ENCODE measurements at regions not wholly inside any gene's neighbourhood (a gene's known extent, or its start where the extent isn't known, plus 50 kb on each side); places are given as distances from the start of the nearest gene placed in this dataset.
"Not testable (repeated sequence)": the region's sequence is repeated elsewhere in the genome, so short reads cannot be mapped to it uniquely, and the experiment has no call there.

DNA sequence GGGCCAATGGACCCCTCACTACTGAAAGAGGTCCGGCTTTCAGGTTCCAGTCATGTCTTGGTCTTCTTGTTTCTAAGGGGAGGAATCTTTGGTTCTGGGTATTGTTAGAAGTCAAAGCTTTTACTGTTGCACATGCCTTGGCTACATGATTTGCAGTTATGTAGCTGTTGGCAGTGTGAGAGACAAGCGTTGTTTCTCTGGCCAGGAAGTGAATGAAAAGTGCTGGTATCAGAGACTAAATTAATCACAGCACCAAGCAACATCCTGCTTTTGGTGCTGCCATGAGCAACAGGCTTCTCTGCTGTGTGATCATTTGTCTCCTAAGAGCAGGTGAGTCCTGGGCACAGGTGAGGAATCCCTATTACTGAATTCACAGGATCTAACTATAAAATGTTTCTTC lies 100.1 kb upstream of the PRSS3 start:
- DNase-seq (ENCODE audit: low read depth) = no peak

DNA sequence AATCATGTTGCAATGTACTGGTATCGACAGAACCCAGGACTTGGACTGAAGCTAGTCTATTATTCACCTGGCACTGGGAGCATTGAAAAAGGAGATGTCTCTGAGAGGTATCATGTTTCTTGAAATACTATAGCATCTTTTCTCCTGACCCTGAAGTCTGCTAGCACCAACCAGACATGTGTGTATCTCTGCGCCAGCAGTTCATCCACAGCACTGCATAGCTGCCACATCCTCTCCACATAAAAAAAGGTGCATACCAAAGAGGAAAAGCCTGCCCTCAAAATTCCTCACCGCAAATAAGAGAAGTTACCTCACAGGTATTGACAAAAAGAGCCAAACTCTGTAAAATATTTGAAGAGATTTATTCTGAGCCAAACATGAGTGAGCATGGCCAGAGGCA lies 99.5 kb upstream of the PRSS3 start:
- DNase-seq (ENCODE audit: low read depth) = no peak

- no peak for DNase-seq (ENCODE audit: low read depth)
These were observed 98.2 kb upstream of the PRSS3 start for GRCh38 chr9:33697171-33697570.

DNA sequence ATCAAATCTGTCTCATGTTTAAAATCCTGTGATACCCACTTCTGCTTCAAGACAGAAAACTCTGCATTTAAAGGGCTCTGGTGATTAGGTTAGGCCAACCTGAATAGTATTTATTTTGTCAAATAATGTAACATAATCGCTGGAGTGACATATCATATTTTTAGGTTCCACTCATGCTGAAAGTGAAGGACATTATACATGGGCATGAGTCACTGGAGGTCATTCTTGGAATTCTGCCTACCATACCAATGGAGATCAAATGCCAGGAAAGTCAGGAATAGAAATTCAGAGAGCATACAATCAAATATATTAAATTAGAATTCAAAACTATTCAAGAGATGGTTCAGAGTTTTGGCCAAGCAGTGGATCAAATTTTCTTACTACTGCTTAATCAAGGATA lies 97.1 kb upstream of the PRSS3 start:
- no peak for DNase-seq (ENCODE audit: low read depth)

DNA sequence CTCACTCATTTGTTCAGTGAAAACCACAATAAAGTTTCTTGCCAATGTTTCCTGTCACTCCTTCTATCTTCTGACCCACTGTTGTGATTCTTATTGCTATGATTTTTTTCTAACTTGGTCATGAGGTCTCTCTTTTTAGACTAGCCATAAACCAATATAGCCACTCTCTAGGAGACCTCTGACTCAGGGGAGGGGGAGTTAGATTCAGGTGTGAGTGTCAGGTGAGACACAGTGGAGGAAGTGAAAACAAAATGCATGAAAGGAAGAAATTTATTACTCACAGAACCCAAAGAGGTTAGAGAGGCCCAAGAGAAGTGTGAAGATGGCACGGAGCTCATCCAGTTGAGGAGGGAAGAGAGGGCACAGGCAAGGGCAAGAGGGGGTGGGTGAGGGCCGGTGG lies 94.4 kb upstream of the PRSS3 start:
- DNase-seq (ENCODE audit: low read depth) = not testable (repeated sequence)

DNA sequence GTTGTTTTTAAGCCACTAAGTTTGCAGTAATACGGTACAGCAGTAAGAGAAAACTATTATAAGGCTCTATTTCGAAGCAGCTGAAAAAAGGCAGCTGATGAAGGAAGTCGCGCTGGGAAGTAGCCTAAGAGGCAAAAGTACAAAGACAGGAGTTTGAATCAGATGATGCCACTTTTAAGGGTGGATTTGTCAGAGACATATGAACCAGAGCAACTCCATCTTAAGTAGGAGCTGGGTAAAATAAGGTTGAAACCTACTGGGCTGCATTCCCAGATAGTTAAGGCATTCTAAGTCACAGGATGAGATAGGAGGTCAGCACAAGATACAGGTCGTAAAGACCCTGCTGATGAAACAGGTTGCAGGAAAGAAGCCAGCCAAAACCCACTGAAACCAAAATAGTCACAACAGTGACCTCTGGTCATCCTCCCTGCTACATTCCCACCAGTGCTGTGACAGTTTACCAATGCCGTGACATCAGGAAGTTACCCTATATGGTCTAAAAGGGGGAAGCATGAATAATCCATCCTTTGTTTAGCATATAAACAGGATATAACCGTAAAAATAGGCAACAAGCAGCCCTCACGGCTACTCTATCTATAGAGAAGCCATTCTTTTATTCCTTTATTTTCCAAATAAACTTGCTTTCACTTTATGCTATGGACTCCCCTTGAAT lies 91.8 kb upstream of the PRSS3 start:
- no peak for DNase-seq (ENCODE audit: low read depth)

GRCh38 chr9:33705440-33705839 lies 89.9 kb upstream of the PRSS3 start:
- not testable (repeated sequence) for DNase-seq (ENCODE audit: low read depth)

- no peak for DNase-seq (ENCODE audit: low read depth)
These were observed 86.9 kb upstream of the PRSS3 start for GRCh38 chr9:33708441-33708840.

GRCh38 chr9:33709269-33709668 lies 86.1 kb upstream of the PRSS3 start:
- no peak for DNase-seq (ENCODE audit: low read depth)

GRCh38 chr9:33711418-33711817 lies 83.9 kb upstream of the PRSS3 start:
- DNase-seq (ENCODE audit: low read depth) = not testable (repeated sequence)

- no peak for DNase-seq (ENCODE audit: low read depth)
These were observed 80.4 kb upstream of the PRSS3 start for GRCh38 chr9:33714989-33715388.

DNA sequence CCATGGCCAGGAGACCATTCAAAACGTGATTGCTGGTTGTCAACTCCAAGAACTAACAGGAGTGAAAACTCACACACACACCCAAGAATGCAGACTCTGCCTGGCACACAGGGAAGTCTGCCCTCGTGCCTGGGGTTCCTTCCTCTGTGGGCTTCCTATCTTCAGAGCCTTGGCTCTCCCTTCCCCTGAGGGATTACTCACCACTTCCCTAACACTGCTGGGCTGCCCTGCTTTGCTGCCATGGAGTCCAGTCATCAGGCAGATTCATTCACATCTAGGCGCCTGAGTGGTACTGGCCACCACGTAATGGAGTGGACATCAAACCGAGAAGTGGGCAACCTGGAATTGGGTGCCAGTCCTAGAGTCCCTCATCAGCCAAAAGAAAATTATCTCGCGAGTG lies 76.4 kb upstream of the PRSS3 start:
- DNase-seq (ENCODE audit: low read depth) = no peak

DNA sequence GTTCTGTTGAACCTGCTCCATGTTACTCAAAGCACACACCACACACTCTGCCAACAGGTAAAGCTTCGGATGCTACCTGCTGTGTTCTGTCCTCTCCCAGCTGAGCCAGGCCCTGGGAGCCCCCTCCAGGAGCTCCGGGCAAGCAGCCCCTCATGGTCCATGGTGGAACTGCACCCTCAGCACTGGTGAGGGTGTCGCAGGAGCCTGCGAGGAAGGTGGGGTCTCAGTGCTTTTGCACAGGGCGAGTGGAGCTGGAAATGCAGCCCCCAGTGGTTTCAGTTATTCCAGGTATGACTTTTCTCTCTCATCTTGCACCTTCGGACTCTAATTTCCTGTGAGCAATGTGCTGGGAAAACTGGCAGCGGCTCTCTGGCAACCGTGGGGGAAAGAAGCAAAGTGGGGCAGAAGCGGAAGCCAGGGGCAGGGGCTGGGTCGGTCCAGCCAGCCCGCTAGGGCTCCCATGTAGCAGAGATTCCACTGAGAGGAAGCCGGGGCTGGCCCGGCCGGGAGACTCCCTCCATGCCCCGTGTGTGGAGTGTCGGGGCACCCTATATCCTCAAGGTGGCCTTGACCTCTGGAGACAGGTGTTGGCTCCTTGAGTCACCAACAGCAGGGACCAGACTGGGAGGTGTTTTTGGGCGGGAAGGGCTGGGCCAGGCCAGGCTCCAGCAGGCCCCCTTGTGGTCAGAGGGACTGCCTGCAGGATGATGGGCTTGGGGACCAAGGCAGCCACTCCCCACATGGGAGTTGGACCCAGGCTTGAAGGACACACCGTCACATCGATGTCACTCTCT lies 75.6 kb upstream of the PRSS3 start:
- no peak for DNase-seq (ENCODE audit: low read depth)

GRCh38 chr9:33721674-33722358 lies 73.5 kb upstream of the PRSS3 start:
- peak; percentile 59 for DNase-seq (ENCODE audit: low read depth)

- DNase-seq (ENCODE audit: low read depth) = no peak
These were observed 73.0 kb upstream of the PRSS3 start for GRCh38 chr9:33722359-33722675.

DNA sequence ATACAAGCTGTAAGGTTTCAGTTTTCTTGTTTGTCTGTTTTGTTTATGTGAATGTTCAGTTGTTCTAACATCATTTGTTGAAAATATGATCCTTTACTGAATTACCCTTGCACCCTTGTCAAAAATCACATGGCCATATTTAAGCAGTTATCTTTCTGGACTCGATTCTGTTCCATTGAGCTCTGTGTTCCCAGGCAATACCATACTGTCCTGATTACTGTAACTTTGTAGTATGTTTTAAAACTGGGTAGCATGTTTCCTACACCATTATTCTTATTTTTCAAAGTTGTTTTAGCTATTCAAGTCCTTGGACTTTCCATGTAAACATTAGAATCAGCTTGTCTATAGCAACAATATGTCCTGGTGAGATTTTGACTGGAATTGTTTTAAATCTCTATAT lies 66.7 kb upstream of the PRSS3 start:
- DNase-seq (ENCODE audit: low read depth) = no peak

DNA sequence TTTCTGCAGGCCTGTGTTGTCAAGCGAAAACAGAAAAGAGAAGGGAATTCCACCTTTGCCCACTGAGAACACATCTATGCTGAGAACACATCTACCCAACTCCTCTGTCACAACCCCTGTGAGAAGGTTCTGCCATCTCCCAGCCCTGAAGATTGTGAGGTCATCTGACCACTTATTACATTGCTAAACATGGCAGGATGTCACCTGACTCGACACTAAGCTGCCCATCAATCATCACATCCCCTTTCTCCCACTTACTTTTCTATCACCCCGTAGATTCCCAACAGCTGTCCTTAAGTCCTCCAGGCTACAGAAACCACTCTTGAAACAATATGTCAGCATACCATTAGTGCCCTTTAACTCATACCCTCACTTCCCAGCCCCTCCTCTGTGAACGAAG lies 64.2 kb upstream of the PRSS3 start:
- DNase-seq (ENCODE audit: low read depth) = no peak

DNA sequence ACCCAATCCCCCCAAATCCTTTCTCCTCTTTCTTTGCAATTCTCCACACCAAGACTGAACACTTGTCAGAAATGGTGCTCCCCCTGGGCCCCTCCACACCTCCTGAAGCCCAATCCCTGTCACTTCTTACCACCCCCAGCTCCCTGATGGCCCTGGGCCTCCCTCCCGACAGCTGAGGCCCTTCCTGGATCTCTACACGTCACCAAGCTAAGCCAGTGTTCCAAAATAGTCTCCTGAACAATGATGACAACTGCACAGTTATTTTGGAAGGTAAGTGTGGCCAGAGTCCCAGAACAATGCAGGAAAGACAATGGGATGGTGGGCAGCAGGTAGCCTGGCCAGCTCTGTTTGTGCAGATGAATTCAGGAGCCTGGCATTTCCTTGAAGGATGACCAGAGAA lies 63.7 kb upstream of the PRSS3 start:
- DNase-seq (ENCODE audit: low read depth) = no peak

DNA sequence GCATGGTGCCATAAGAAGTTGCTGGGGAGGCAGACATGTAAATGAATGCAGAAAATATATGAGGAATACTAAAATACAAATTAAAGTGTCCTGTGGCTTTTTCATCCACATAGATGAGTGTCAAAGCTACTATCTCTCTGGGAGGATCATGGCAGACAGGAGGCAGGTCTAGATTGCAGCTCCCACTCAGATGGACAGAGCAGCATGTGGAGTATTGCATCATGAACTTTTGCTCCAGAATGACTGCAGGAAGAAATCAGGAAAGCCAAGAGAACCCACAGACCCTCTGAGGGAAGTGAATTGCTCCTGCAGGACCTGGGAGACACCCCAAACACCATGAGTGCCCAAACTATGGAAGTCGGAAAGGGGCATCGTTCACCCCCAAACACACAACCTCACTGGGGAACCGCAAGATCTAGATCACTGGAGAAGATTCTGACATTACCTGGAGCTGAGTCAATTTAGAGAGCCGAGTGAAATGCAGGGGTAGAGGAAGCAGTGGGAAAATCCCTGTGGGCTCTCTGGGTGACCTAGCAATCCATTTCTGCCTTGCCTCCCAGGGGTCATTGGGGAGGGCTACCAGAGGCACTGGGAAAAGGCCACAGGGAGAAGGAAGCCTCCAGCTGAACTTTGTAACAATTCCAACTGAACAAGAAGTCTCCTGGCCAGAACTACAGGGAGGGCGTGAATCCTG lies 61.0 kb upstream of the PRSS3 start:
- not testable (repeated sequence) for DNase-seq (ENCODE audit: low read depth)

DNA sequence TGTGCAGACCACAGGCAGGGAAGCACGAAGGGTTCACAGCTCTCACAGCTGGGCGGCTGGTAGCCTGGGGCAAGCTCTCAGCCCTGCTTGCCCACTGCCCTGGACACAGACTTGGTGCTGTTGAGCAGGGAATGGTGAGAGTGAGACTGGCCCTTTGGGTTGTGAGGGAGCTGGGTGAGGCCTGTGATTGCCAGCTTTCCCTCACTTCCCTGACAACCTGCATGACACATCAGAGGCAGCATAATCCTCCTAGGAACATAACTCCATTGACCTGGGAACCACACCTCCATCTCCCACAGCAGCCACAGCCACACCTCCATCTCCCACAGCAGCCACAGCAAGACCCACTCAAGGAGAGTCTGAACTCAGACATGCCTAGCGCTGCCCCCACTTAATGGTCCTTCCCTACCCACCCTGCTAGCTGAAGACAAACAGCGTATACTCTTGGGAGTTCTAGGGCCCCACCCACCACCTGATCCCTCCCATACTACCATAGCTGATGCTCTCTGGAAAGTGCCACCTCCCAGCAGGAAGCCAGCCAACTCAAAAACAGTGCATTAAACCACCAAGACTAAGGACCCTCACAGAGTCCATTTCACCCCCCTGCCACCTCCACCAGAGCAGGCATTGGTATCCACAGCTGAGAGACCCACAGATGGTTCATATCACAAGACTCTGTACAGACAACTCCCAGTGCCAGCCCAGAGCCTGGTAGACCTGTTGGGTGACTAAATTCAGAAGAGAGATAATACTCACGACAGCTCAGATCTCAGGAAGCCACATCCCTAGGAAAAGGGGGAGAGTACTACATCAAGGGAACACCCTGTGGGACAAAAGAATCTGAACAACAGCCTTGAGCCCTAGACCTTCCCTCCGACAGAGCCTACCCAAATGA lies 60.2 kb upstream of the PRSS3 start:
- DNase-seq (ENCODE audit: low read depth) = not testable (repeated sequence)

- peak; percentile 46 for DNase-seq (ENCODE audit: low read depth)
These were observed 57.4 kb upstream of the PRSS3 start for GRCh38 chr9:33737811-33738606.
